ENCODE measurements at regions not wholly inside any gene's neighbourhood (a gene's known extent, or its start where the extent isn't known, plus 50 kb on each side); places are given as distances from the start of the nearest gene placed in this dataset.

DNA sequence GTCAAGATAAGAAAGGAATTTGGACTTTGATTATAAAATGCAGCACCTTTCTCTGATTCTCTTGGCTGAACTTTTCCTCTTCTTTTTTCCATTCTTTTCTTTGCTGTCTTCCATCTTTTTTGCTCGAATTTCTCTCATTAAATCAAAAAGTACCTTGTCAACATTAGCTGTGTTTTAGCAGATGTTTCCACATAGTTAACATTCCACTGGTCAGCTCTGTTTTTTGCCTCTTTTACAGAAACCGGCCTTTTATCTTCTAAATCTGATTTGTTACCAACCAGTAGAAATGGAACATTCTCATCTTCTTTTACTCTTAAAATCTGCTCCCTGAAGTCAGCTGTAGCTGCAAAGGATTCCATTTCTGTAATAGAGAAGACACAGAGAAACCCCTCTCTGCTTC, 71.1 kb upstream of the SYT1 start:
- no peak overlapping the region for H3K9ac ChIP-seq (ENCODE audit: low read length)
- no peak for DNase-seq
- TF ChIP-seq, protein P1, sequence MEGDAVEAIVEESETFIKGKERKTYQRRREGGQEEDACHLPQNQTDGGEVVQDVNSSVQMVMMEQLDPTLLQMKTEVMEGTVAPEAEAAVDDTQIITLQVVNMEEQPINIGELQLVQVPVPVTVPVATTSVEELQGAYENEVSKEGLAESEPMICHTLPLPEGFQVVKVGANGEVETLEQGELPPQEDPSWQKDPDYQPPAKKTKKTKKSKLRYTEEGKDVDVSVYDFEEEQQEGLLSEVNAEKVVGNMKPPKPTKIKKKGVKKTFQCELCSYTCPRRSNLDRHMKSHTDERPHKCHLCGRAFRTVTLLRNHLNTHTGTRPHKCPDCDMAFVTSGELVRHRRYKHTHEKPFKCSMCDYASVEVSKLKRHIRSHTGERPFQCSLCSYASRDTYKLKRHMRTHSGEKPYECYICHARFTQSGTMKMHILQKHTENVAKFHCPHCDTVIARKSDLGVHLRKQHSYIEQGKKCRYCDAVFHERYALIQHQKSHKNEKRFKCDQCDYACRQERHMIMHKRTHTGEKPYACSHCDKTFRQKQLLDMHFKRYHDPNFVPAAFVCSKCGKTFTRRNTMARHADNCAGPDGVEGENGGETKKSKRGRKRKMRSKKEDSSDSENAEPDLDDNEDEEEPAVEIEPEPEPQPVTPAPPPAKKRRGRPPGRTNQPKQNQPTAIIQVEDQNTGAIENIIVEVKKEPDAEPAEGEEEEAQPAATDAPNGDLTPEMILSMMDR (IDR thresholded peaks at IDR 0.05; ENCODE audit: low read length), result no peak
- TF ChIP-seq EZH2 (optimal IDR thresholded peaks at IDR 0.05; ENCODE audit: low read depth, low read length), result no peak
- no peak for TF ChIP-seq EZH2phosphoT487 (IDR thresholded peaks at IDR 0.05; ENCODE audit: low read length)
- no peaks in the 10 kb centered on the region for H3F3A ChIP-seq (ENCODE audit: insufficient read depth, low read length)
- H3K9me2 ChIP-seq (replicated peaks; ENCODE audit: insufficient read depth, low read length), result no peaks in the 10 kb centered on the region
- no peak overlapping the region for H2AFZ ChIP-seq (ENCODE audit: low read length)
- no peaks in the 10 kb centered on the region for H3K79me2 ChIP-seq (ENCODE audit: low read length)
- no peaks in the 10 kb centered on the region for H3K9me3 ChIP-seq (replicated peaks; ENCODE audit: insufficient read depth, low read length)
- no peaks in the 10 kb centered on the region for H3K36me3 ChIP-seq (replicated peaks; ENCODE audit: insufficient read depth, low read length)
- H3K4me3 ChIP-seq (ENCODE audit: low read length), result no peak overlapping the region
- H3K27me3 ChIP-seq (replicated peaks; ENCODE audit: insufficient read depth, low read length), result no peaks in the 10 kb centered on the region
- H3K4me1 ChIP-seq (ENCODE audit: low read length), result no peaks in the 10 kb centered on the region
- no peak overlapping the region for H3K27ac ChIP-seq (ENCODE audit: low read length)
- no peak overlapping the region for H3K4me2 ChIP-seq (ENCODE audit: low read depth, low read length)
- H4K20me1 ChIP-seq (ENCODE audit: insufficient read depth, low read length), result no peaks in the 10 kb centered on the region

DNA sequence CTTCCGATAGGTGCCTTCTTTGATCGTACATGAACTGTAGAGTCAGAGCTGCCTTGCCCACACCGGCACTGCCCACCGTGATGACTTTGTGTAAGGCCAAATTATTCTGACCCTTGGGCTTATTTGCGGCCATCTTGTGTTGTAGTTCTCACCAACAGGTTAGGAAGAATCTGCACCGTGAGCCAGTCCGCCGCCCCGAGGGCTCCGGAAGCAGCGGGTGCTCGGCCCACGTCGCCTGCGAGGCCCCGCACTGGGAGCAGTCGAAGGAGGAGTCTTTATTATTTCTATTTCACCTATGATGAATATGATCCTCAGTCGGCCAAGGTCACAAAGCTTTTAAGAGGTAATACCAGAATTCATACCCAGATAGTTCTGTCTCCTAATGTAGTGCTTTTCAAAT, 70.6 kb upstream of the SYT1 start:
- Histone ChIP-seq H3K9me2 (replicated peaks; ENCODE audit: insufficient read depth, low read length) (no peaks in the 10 kb centered on the region), H3K27ac (ENCODE audit: low read length) (no peak overlapping the region), H3K4me2 (ENCODE audit: low read depth, low read length) (no peak overlapping the region), H3K79me2 (ENCODE audit: low read length) (no peaks in the 10 kb centered on the region), H4K20me1 (ENCODE audit: insufficient read depth, low read length) (no peaks in the 10 kb centered on the region), H2AFZ (ENCODE audit: low read length) (no peak overlapping the region), H3K27me3 (replicated peaks; ENCODE audit: insufficient read depth, low read length) (no peaks in the 10 kb centered on the region), H3K9ac (ENCODE audit: low read length) (no peak overlapping the region), H3K4me3 (ENCODE audit: low read length) (no peak overlapping the region), H3K36me3 (replicated peaks; ENCODE audit: insufficient read depth, low read length) (no peaks in the 10 kb centered on the region), H3K4me1 (ENCODE audit: low read length) (no peaks in the 10 kb centered on the region), H3F3A (ENCODE audit: insufficient read depth, low read length) (no peaks in the 10 kb centered on the region), H3K9me3 (replicated peaks; ENCODE audit: insufficient read depth, low read length) (no peaks in the 10 kb centered on the region)
- DNase-seq, result no peak
- TF ChIP-seq, protein P1 (IDR thresholded peaks at IDR 0.05; ENCODE audit: low read length), result no peak
- TF ChIP-seq EZH2 (optimal IDR thresholded peaks at IDR 0.05; ENCODE audit: low read depth, low read length), result no peak
- no peak for TF ChIP-seq EZH2phosphoT487 (IDR thresholded peaks at IDR 0.05; ENCODE audit: low read length)

DNA sequence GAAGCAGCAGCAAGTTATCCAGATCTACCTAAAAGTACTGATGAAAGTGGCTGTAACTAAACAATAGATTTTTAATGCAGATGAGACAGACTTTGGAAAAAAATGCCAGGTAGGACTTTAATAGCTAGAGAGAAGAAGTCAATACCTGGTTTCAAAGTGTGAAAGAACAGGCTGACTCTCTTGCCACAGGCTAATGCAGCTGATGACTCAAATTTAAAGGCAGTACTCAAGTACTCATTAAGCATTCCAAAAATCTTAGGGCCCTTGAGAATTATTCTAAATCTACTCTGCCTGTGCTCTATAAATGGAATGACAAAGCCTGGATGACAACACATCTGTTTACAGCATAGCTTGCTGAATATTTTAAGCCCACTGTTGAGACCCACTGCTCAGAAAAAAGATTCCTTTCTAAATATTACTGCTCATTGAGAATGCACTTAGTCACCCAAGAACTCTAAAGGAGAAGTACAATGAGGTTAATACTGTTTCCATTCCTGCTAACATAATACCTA, 68.6 kb upstream of the SYT1 start:
- no peaks in the 10 kb centered on the region for H3K79me2 ChIP-seq (ENCODE audit: low read length)
- H3K9me2 ChIP-seq (replicated peaks; ENCODE audit: insufficient read depth, low read length), result no peaks in the 10 kb centered on the region
- H3F3A ChIP-seq (ENCODE audit: insufficient read depth, low read length), result no peaks in the 10 kb centered on the region
- no peak overlapping the region for H3K9ac ChIP-seq (ENCODE audit: low read length)
- no peaks in the 10 kb centered on the region for H3K36me3 ChIP-seq (replicated peaks; ENCODE audit: insufficient read depth, low read length)
- H4K20me1 ChIP-seq (ENCODE audit: insufficient read depth, low read length), result no peaks in the 10 kb centered on the region
- DNase-seq, result no peak
- no peaks in the 10 kb centered on the region for H3K9me3 ChIP-seq (replicated peaks; ENCODE audit: insufficient read depth, low read length)
- TF ChIP-seq, protein P1 (IDR thresholded peaks at IDR 0.05; ENCODE audit: low read length), result no peak
- no peak for TF ChIP-seq EZH2 (optimal IDR thresholded peaks at IDR 0.05; ENCODE audit: low read depth, low read length)
- TF ChIP-seq EZH2phosphoT487 (IDR thresholded peaks at IDR 0.05; ENCODE audit: low read length), result no peak
- H3K27ac ChIP-seq (ENCODE audit: low read length), result no peak overlapping the region
- no peaks in the 10 kb centered on the region for H3K27me3 ChIP-seq (replicated peaks; ENCODE audit: insufficient read depth, low read length)
- no peaks in the 10 kb centered on the region for H3K4me1 ChIP-seq (ENCODE audit: low read length)
- no peak overlapping the region for H3K4me3 ChIP-seq (ENCODE audit: low read length)
- no peak overlapping the region for H3K4me2 ChIP-seq (ENCODE audit: low read depth, low read length)
- no peak overlapping the region for H2AFZ ChIP-seq (ENCODE audit: low read length)
